ENCODE measurements at regions not wholly inside any gene's neighbourhood (a gene's known extent, or its start where the extent isn't known, plus 50 kb on each side); places are given as distances from the start of the nearest gene placed in this dataset.

DNA sequence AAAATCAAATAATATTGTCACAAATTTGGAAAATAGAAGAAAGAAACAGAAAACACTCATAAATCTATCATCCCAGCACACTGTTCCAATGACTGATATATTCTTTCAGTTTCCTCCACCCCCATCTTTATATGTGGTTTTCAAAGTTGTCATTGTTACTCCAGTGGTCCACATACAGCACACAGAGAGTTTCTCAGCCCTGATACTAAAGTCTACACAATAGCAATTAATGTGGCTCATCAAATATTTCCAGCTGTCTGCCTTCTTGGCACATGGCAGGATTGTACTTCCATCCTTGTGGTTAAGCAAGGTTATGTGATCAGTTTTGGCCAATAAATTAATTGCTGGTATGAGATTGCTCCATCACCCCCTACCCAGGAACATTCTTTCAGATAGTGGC is 221.7 kb downstream of the PDCD6IP start:
- TF ChIP-seq, protein P1, sequence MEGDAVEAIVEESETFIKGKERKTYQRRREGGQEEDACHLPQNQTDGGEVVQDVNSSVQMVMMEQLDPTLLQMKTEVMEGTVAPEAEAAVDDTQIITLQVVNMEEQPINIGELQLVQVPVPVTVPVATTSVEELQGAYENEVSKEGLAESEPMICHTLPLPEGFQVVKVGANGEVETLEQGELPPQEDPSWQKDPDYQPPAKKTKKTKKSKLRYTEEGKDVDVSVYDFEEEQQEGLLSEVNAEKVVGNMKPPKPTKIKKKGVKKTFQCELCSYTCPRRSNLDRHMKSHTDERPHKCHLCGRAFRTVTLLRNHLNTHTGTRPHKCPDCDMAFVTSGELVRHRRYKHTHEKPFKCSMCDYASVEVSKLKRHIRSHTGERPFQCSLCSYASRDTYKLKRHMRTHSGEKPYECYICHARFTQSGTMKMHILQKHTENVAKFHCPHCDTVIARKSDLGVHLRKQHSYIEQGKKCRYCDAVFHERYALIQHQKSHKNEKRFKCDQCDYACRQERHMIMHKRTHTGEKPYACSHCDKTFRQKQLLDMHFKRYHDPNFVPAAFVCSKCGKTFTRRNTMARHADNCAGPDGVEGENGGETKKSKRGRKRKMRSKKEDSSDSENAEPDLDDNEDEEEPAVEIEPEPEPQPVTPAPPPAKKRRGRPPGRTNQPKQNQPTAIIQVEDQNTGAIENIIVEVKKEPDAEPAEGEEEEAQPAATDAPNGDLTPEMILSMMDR (IDR thresholded peaks at IDR 0.05): no peak
- no peaks in the 10 kb centered on the region for H3K9me3 ChIP-seq

DNA sequence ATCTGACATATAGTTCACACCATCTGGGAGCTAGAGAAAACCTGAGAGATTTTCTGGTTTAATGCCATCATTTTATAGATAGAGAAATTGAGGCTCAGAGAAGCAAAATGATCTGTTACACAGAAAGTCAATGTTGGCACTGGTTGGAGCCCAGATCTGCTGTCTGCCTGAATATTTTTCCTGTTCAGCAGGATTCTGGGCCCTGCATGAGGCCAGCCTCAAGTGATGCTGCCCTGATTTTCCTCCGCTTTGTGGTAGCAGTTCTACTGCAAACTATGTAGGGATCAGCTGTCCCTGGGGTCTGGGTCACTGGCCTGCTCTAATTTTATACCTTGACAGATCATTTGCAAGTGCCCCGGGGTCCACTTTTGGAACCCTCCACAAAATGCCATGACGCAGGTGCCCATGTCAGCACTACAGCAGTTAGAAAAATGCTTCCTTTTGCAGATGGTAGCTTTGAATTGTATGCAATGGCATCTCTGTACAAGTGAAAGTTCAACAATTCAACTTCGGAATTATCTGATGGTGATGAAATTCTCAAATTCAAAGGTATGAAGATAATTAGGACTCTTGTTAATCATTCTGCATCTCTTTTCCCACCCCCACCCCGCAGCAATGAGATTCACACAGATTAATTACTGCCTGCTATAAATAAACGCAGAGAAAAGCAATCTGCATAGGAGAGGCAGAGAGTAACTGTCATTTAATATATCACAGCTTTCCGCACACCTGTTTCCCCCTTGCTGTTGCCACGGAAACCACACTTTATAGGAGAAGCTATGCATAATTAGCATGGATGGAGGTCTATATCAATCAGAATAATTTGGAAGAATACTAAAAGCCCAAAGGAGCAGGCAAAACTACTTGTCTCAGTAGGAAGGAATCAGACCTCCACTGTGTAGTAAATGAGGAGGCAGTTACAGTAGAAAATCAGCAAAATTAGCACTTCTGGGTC is 222.6 kb downstream of the PDCD6IP start:
- no peak for DNase-seq

More for the DNA sequence above, 221.7 kb downstream of the PDCD6IP start:
- peaks cover 0 to 3% (median 0%) of the 10 kb centered on the region in 4 donors for H3K4me1 ChIP-seq
- H3K27me3 ChIP-seq: no peaks in the 10 kb centered on the region
- no peak overlapping the region for H3K4me3 ChIP-seq
- DNase-seq: no peak
- no peaks in the 10 kb centered on the region for H3K36me3 ChIP-seq
- no peak overlapping the region for H3K27ac ChIP-seq
- intact Hi-C loops (cut with DNase I; ENCODE audit: low total_unique reads): no loop called here

DNA sequence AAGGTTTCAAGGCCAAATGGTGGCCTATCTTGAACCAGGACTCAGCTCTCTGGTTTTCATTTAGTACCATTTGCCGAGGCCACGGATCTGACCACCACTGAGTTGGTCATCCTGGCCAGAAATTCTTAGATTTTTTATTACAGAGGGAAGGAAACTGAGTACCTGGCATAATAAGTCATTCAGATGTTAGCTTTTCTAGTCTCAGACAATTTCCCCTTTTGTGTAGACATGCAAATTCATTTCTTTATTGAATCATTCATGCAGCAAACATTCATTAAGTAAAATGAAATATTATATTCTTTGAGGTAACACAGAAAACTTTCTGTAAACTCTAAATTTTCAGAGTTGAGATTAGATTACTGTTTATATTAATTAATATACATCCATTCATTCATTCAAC is 223.7 kb downstream of the PDCD6IP start:
- TF ChIP-seq, protein P1 (IDR thresholded peaks at IDR 0.05): no peak

More for the DNA sequence above, 222.6 kb downstream of the PDCD6IP start:
- H3K9me3 ChIP-seq: no peaks in the 10 kb centered on the region
- no peak overlapping the region for H3K4me3 ChIP-seq
- H3K27me3 ChIP-seq: no peaks in the 10 kb centered on the region
- H3K27ac ChIP-seq: no peak overlapping the region
- no peaks in the 10 kb centered on the region for H3K36me3 ChIP-seq
- H3K4me1 ChIP-seq: peaks cover 0 to 3% (median 0%) of the 10 kb centered on the region in 4 donors
- intact Hi-C loops (cut with DNase I; ENCODE audit: low total_unique reads): no loop called here
- TF ChIP-seq, protein P1 (IDR thresholded peaks at IDR 0.05): no peak

DNA sequence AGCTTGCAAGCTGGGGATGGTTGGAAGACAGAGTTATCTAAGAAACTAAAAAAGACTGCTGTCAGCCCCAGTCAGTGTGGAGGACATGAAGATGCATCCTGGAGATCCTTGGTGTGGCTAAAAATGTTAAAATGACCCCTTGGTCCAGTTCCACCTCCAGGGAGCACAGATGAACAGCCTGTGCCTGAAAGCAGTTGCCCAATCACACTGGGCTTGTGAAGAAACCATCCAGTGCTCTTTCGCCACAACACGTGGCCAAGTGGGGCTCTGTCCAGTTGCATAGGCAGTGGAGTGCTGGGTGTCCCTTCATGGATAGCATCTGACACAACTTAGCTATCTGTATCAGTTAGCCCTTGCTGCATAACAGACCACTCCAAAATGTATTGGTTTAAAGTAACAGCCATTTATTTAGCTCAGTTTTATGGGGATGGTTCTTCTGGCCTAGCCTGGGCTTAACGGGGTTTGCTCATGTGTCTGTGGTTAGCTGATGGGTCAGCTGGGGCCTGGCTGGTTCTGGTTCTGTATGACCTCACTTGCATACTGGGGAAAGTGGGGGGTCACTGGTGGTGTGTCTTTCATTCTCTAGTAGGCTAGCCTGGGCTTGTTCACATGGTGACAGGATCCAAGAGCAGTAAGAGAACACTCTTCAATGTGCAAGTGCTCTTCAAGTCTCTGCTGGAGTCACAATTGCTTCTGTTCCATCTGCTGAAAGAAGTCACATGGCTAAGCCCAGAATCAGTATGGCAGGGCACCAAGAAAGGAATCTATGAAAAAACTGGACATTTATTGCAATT is 226.2 kb downstream of the PDCD6IP start:
- no peaks in the 10 kb centered on the region for H3K9me3 ChIP-seq
- H3K36me3 ChIP-seq: no peaks in the 10 kb centered on the region
- H3K4me1 ChIP-seq: no peaks in the 10 kb centered on the region
- H3K4me3 ChIP-seq: no peak overlapping the region
- TF ChIP-seq, protein P1 (IDR thresholded peaks at IDR 0.05): no peak
- no peak for DNase-seq
- intact Hi-C loops (cut with DNase I; ENCODE audit: low total_unique reads): no loop called here
- H3K27ac ChIP-seq: no peak overlapping the region
- H3K27me3 ChIP-seq: no peaks in the 10 kb centered on the region

More for the DNA sequence above, 223.7 kb downstream of the PDCD6IP start:
- DNase-seq: no peak
- intact Hi-C loops (cut with DNase I; ENCODE audit: low total_unique reads): no loop called here
- peaks cover 0 to under 1% (median 0%) of the 10 kb centered on the region in 4 donors for H3K4me1 ChIP-seq
- no peaks in the 10 kb centered on the region for H3K27me3 ChIP-seq
- no peak overlapping the region for H3K27ac ChIP-seq
- no peak overlapping the region for H3K4me3 ChIP-seq
- H3K9me3 ChIP-seq: no peaks in the 10 kb centered on the region
- H3K36me3 ChIP-seq: no peaks in the 10 kb centered on the region

DNA sequence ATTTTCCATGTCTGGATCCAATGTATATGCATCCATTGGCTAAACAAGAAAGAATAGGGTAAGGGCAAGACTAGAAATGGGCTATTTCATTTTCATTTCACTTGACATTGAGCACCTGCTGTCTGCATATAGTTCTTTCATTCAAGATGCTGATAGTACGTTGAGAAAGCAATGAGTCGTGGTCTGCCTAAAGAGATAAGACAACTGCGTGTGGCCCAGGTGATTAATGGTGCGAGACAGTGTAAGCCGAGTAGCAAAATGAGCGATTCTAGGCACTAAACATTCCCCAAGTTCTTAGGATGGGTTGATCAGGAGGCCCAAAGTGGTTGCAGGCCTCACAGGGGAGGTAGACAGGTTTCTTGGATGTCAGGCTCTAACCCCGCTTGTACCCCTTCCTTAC is 235.4 kb downstream of the PDCD6IP start:
- H3K4me1 ChIP-seq: no peaks in the 10 kb centered on the region
- H3K27ac ChIP-seq: no peak overlapping the region
- intact Hi-C loops (cut with DNase I; ENCODE audit: low total_unique reads): no loop called here
- H3K4me3 ChIP-seq: no peak overlapping the region
- TF ChIP-seq, protein P1 (IDR thresholded peaks at IDR 0.05): no peak
- H3K36me3 ChIP-seq: no peaks in the 10 kb centered on the region
- no peak for DNase-seq
- no peaks in the 10 kb centered on the region for H3K9me3 ChIP-seq
- no peaks in the 10 kb centered on the region for H3K27me3 ChIP-seq
